ENCODE measurements at regions not wholly inside any gene's neighbourhood (a gene's known extent, or its start where the extent isn't known, plus 50 kb on each side); places are given as distances from the start of the nearest gene placed in this dataset.

DNA sequence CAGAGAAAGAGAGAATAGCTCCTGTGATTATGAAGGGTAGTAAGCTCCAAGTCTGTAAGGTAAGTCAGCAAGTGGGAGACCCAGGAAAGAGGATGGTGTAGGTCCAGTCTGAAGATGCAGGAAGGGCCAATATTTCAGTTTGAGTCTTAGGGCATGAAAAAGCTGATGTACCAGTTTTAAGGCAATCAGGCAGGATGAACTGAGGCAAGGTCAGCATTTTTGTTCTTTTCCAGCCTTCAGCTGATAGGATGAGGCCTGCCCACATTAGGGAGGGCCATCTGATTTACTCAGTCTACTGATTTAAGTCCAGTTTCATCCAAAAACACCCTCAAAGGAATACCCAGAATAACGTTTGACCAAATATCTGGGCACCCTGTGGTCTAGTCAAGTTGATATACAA, 347.3 kb downstream of the CMPK2 start:
- DNase-seq (ENCODE audit: low read depth in 3 of 3) = no peak

DNA sequence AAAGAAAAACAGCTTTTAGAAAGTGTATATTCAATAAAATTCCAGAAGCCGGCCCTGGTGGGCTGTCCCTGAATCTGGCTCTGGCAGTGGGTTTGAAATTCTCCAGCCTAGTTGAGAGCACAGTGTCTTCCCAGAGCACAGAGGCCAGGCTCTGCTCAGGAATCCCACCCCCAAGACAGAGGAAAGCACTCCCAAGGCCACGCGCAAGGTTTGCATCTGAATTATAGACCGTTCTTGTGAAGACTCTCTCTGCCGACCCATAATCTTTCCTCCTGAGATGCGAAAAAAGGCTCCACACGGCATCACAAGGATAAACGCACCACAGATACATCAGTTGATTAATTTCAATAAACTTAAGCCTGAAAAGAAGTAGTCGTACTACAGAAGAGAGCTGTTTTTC, 342.2 kb downstream of the CMPK2 start:
- DNase-seq (ENCODE audit: low read depth in 3 of 3) = no peak

DNA sequence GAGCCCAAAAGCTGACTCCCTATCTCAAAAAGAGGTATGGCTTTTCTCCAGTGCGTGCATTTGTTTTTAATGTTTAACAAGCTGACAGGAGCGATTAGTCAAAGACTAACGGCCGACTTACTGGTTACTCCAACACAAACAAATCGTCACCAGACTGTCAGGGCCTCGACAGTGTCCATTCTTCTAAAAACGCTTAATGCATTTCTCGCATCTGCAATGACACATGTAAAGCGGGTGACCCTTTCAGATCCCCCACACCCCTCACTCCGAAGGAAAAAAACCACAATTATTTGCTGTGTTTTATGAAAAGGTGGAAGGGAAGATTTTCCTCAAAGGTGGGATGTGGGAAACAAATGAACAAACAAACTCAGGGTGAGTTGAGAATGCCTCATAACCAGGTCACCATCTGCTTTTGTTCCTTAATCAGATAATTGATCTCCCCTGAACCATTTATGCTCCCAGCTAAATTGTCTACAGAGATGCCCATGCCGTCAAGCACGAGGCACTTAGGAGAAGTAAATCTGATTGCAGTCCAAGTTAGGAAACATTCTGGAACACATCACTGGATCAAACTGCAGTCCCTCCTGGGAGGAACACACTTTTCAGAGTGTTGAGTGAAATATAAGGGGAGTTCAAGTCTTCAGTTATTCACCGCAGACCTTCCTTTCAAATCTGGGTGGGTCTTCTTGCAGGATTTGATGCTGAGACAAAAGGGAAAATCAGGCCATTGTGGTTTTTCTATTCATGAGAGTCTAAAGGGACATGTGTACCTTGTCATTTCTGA, 340.8 kb downstream of the CMPK2 start:
- no peak for DNase-seq (ENCODE audit: low read depth in 3 of 3)

DNA sequence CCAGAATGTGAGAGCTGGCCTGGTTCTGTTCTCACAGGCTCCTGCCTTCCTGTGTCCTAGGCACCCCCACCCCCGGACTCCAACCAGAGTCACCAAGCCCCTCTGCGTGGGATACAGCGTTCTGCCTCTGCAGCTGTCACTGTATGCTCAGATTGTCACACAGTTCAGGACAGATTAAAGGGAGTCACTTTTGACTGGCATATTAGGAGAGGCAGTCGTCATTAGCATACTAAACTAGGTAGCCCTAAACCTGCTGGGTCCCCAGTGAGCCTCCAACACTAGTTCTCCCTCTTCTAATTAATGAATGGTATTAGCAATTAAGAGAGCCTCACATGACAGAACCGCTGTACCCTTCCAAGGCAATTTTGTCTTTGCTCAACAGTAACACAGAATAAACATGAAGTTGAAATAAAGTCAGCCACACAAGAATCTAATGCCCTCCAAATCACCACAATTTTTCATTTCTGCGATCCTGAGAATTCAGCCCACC, 340.2 kb downstream of the CMPK2 start:
- no peak for DNase-seq (ENCODE audit: low read depth in 3 of 3)

DNA sequence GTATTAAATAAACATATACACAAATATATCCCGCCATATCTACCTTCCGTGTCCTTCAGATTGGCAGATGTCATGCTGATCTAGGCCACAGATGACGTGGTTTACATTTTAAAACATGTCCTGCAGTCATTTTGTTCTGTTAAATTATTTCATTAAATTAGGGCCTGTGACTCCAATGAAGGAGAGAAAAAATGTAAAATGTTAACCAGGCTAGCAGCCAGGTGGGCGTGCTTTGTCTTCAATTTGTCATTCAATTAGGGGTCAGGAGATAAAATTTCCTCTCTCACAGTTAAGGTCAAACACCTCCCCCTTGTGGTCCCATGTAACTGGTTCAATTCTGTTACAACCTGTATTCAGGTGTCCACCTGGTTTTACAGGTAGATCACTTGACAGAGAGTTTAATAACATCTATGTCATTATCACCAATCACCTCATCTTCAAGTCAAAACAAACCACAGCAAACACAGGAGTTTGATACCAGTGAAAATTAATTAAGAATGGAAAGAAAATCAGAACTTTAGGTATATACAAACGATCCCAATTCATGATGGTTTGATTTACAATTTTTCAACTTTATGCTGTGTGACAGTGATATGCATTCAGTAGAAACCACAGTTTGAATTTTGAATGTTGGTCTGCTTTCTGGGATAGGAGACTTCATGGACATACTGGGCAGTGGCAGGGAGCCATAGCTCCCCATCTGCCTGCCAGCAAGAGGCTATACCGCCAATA, 339.4 kb downstream of the CMPK2 start:
- no peak for DNase-seq (ENCODE audit: low read depth in 3 of 3)

DNA sequence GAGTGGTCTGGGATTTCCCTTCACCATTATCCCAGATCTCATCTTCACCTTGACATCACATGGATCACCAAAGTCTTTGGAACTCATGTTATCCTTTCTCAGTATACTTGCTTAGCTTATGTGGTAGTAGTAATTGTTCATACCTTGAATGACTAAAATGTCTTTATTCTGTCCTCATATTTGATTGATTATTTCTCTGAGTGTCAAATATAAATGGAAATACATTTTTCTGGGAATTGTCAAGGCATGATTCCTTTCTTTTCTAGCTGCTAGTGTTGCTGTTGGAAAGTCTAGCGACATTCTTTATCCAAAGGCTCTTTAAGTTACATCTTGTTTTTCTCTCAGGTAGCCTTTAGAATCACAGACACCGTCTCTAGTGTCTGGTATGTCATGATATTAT, 334.4 kb downstream of the CMPK2 start:
- no peak for DNase-seq (ENCODE audit: low read depth in 3 of 3)

DNA sequence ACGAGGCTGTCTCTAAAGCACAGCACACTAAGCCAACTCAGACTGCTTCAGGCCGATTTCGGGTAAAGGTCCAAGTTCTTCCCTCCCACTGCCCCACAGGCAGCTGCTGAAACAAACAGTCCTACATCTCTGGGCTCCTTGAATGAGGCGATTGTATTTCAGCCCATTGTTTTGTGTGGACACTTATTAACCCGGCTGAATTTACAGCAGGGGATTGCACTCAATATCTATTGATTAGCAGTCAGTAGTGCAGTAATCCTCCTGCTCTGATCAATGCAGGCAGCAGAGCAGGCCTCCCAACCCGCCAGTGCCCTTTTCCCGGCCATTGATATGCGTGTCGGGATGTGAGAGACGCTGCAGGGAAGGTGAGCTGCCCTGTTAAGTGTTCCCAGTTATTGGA, 330.1 kb downstream of the CMPK2 start:
- no peak for DNase-seq (ENCODE audit: low read depth in 3 of 3)

DNA sequence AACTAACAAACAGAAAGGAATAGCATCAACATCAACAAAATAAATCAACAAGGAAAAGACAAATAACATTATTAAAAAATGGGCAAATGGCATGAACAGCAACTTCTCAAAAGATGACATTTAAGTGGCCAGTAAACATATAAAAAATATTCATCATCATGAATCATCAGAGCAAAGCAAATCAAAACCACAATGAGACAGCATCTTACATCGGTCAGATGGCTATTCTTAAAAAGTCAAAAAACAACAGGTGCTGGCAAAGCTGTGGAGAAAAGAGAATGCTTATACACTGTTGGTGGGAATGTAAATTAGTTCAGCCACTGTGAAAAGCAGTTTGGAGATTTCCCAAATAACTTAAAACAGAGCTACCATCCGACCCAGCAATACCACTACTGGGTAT, 327.1 kb downstream of the CMPK2 start:
- DNase-seq (ENCODE audit: low read depth in 3 of 3) = no peak

DNA sequence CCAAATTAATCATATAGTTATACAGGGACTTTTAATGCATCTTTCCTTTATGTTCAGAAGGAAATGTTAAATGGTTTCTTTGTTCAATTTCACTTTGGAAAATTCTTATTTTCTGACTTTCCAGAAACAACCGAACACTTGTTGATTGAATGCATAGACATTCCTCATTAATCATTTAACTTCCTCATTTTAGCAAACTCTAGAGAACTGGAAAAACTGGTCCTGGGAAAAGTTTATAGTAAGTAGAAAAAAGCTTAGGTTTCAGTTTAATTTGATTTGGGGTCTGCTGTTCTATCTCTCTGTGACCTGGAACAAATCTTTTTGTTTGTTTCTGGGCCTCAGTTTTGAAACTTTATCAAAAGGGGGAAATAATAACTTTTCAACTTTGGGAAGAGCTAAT, 320.4 kb downstream of the CMPK2 start:
- no peak for DNase-seq (ENCODE audit: low read depth in 3 of 3)

DNA sequence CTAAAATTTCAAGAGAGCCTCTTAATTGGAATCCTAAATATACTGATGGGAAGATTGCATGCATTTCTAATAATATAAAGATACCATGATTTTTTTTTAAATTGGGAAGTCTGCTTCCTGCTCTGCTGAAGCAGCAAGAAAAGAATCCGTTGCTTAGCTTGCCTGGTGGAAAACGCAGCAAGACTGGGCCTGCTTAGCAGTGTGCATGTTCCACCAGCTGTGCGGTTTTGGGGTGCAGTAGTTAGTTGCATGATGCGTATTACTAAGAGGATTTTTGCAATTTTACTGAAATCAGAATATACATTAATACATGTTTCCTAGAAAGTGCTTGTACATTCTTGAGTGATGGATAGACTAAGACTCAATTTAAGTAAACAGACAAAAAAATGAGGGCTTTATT, 319.9 kb downstream of the CMPK2 start:
- no peak for DNase-seq (ENCODE audit: low read depth in 3 of 3)

DNA sequence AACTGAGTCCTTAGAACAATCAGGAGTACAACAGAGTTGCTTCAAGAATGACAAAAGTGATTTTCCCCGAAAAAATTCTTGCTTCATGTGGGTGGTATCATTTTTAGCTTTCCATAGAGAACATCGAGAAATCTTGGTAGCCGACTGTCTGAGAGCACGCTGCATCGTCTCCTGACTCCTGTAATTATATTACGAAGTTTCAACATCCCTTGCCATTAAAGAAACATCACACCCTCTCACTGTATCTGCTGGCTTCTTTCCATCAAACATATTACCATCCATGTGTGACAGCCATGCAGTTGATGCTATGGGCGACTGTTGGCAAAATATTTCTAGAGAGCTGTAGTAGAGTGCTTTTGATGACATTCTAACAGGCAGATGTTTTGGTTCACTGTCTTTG, 311.2 kb downstream of the CMPK2 start:
- DNase-seq (ENCODE audit: low read depth in 3 of 3) = no peak

DNA sequence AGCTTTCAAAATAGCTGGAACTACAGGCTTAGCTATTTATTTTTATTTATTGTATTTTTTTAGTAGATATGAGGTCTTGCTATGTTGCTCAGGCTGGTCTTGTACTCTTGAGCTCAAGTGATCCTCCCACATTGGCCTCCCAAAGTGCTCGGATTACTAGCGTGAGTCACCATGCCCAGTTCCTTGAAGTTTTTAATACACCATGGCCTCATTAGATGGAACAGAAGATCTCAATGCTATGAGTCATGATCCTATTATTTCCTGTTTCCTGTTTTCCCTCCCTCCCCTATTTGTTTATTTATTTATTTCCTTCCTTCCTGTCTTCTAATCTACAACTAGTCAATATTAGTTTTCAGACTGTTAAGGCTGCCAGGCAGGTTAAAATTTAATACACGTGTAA, 309.0 kb downstream of the CMPK2 start:
- DNase-seq (ENCODE audit: low read depth in 3 of 3) = no peak

DNA sequence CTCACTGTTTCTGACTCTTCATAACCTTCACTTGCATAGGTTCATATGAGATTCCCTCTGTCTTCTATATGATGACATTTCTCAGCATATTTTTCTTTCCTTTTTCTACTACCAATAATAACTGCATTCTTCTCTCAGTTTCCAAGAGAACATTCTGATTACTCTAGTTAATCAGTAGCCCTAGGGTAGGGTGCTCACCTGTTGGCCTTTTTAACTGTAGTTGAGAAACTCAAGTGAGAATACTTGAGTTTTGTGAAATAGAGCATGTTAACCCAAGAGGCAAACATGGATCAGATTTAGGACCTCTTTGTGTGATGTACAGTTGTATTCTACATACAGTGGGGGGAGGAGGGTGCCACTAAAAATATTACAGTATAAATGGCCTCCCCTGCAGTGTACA, 308.0 kb downstream of the CMPK2 start:
- DNase-seq (ENCODE audit: low read depth in 3 of 3) = no peak

DNA sequence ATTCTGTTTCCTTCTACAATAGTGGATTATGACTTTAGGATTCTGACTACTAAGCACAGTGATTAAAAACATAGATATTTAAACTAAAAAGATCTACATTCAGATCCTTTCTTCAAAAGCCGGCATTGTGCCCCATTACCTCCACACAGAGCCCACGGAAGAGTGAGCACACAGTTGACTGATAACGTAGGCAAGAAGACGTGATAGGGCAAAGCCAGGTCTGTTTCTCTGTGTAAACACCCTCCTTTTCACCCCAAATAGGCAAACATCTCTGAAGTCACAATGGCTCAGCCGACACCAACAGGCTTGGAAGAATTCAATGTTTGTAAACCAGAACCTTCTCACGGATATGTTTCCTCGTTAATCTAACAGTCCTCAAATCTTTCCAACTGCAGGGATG, 302.9 kb downstream of the CMPK2 start:
- no peak for DNase-seq (ENCODE audit: low read depth in 3 of 3)

DNA sequence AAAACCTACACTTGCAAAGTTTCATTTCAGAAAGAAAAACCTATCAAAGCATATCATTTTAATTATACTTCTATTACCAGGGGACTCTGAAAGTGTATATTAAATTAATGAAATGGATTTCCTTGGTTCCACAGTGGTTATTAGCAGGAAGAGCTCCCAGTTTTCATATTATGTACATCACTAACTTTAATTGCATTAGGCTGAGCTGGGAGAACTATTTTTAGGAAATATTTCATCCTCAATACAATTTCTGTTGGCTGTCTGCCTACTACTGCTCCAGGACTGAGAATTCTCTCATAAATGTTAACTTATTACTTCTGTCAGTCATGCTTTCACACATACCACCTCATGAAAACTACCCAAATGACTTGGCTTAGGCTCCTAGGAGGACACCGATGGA, 301.4 kb downstream of the CMPK2 start:
- no peak for DNase-seq (ENCODE audit: low read depth in 3 of 3)

DNA sequence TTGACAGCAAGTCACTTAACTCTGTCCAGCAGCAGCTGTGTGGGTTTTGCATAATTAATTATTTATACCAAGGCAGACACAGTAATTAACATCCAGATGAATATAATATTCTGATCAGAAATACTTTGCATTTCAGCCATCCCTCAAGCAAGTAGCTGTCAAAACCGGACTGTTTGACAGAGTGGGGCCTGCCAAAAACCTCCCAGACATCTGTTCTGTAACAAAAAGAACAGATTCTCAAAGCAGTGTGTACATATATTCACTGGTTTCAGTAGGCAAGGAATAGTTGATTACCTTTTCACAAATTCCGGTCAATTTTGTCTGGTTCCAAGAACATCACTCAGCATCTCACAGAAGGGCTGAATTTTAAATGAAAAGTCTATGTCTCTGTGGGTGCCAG, 291.6 kb downstream of the CMPK2 start:
- DNase-seq (ENCODE audit: low read depth in 3 of 3) = no peak

DNA sequence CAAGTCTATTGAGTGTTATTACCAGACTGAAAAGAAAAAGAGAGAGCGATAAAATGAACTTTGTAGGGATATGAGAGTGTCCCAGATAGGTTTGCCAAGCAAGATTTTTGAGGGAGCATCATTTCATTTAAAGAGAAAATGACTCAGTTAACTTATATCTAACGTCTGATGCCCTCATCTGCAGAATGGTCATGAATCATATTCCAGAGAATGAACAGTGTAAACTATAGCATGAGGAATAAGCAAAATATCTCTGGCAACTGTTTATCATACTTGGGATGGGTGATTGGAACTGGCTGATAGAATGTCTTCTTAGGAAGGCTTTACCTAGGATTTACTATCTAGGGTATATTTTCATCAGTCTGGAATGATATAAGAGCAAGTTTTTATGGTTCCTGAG, 289.4 kb downstream of the CMPK2 start:
- no peak for DNase-seq (ENCODE audit: low read depth in 3 of 3)

DNA sequence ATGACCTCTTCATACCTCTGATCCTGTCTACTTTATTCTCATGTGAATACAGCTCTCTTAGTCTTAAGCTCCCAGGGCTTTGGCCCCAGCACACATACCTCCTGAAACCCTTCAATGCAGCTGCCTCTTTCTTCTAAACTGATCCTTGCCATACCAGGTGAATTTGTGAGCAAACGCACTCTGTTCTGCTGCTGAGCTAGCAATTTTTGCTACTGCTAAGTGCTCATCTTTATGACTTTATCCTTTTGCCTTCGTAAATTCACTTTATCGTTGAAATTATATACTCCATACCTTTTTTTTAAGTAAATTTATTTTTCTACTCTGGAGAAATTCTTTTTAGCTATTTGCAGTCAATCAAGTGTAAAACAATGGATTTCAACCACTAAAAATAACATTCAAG, 287.7 kb downstream of the CMPK2 start:
- no peak for DNase-seq (ENCODE audit: low read depth in 3 of 3)

DNA sequence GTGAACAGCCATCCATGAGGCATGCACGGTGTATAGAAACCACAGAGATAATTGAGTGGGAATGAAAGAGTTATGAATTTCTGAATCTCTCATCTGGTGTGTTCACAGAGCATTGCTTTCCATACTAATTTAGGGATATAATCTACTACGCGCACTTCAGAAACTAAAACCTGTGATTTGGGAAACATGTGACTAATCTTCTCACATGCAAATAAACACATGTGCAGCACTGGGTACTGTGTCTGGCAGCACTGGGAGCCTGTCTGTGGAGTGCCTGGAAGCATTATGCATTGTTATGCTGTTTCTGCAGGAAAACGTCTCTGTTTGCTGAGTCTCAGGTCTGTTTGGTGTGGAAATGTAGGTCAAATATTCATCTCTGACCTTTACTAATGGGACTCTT, 287.3 kb downstream of the CMPK2 start:
- no peak for DNase-seq (ENCODE audit: low read depth in 3 of 3)

DNA sequence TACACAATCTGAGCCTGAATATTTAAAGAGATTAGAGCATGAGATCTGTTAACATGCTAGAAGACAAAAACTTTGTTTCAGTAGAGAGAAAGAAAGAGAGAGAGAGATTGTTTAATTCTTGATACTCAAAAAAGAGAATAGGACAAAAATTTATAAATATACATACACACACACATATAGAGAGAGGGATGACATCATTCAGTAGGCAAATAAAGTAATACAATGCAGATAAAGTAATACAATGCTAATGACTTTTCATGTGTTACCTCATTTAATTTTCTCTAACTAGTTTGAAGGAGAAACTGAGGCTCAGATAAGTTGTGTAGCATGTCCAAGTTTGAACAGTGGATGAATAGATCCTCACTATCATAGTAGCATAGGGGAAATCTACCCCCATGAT, 286.4 kb downstream of the CMPK2 start:
- DNase-seq (ENCODE audit: low read depth in 3 of 3) = no peak

DNA sequence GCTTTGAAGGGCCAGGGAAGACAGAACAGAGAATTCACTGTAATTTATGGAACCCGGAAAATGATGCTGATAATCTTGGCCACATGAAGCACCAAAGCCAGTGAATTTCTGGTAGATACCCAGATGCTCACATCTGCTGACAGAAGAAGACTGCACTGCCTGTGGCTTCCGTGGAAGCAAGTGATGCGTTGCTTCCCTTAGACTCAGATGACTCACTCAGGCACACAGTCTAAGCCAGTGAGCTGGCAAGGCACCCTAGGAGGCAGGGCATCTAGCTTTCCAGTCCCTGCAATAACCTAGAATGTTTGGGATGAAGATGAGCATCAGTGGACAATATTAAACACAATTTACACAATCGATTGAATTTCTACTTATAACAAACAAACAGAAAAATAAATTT, 284.7 kb downstream of the CMPK2 start:
- no peak for DNase-seq (ENCODE audit: low read depth in 3 of 3)

DNA sequence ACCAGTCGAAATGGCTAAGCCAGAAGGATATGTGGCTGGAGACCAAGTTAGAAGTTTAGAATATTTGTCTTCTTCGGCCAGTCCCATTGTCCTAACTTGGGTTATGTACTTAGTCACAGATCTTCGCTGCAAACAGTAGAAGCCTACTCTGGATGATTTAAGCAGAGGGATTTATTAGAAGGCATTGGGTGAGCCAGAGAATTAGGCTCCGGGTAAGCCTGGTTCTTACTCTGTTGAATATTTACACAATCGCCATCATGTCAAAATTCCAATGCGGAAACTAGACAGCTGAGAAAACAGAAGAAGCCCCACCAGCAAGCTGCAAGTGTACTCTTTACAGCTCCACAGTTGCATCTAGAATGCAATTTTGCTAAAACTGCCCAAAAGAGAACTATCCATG, 276.6 kb downstream of the CMPK2 start:
- DNase-seq (ENCODE audit: low read depth in 3 of 3) = no peak

DNA sequence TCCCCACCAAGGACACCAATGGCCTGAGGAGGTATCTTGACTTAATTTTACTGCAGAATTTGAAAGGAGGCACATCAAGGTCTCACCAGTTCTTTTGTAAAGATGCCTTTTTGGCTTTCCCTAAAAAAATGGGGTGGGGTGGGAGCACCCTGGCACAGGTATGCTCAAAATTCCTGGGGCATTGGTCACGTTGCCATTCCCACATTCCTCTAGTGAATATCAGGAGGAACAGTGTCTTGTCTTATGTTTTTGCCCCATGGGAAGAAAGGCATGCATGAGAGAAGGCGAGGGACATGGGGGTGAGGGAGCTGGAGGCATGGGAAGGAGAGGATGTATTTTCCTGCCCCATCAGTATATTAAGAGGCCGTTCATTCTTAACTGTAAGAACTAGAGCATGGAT, 275.3 kb downstream of the CMPK2 start:
- DNase-seq (ENCODE audit: low read depth in 3 of 3) = no peak

DNA sequence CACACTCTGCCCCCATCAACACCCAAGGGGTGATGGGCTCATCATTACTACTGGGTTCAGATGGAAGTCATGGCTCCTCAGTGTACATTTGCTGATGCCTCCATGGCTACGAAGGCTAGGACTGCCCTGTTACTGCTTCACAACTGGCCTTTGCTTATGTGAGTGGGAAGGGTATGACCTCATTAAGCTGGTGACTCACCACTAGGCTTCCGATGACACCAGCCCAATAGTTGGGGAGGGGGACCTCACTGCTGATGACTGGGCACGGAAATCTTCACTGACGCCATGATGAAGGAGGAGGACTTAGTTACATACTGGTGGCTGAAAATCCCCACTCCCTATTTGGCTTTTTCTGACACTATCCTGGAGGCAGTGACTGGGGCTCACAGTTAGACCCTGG, 263.2 kb downstream of the CMPK2 start:
- DNase-seq (ENCODE audit: low read depth in 3 of 3) = no peak
